ENCODE measurements at regions not wholly inside any gene's neighbourhood (a gene's known extent, or its start where the extent isn't known, plus 50 kb on each side); places are given as distances from the start of the nearest gene placed in this dataset.

GRCh38 chr10:78200686-78201085 is 167.0 kb downstream of the RPS24 start:
- ATAC-seq (no peak), DNase-seq (no peak)
- Histone ChIP-seq H3K27ac (no peak overlapping the region), H3K9me3 (no peaks in the 10 kb centered on the region), H3K4me1 (no peaks in the 10 kb centered on the region), H3K4me3 (no peak overlapping the region), H3K27me3 (no peaks in the 10 kb centered on the region), H3K36me3 (no peaks in the 10 kb centered on the region)
- intact Hi-C loops (cut with DNase I; ENCODE audit: low total_unique reads) = no loop called here
- no peak for TF ChIP-seq POLR2A (IDR thresholded peaks at IDR 0.05)
- TF ChIP-seq, protein P1, sequence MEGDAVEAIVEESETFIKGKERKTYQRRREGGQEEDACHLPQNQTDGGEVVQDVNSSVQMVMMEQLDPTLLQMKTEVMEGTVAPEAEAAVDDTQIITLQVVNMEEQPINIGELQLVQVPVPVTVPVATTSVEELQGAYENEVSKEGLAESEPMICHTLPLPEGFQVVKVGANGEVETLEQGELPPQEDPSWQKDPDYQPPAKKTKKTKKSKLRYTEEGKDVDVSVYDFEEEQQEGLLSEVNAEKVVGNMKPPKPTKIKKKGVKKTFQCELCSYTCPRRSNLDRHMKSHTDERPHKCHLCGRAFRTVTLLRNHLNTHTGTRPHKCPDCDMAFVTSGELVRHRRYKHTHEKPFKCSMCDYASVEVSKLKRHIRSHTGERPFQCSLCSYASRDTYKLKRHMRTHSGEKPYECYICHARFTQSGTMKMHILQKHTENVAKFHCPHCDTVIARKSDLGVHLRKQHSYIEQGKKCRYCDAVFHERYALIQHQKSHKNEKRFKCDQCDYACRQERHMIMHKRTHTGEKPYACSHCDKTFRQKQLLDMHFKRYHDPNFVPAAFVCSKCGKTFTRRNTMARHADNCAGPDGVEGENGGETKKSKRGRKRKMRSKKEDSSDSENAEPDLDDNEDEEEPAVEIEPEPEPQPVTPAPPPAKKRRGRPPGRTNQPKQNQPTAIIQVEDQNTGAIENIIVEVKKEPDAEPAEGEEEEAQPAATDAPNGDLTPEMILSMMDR (IDR thresholded peaks at IDR 0.05 in 4 of 5, conservative IDR thresholded peaks at IDR 0.05 in 1 of 5) = no peak
- in situ Hi-C loops (cut with MboI; ENCODE audit: low sequenced_read_pairs in 4 of 4) = loop anchor here in 1 of 4 donors (25.0 kb wide), 1 partner anchor 462 kb away; no protein-coding TSS in a partner anchor

DNA sequence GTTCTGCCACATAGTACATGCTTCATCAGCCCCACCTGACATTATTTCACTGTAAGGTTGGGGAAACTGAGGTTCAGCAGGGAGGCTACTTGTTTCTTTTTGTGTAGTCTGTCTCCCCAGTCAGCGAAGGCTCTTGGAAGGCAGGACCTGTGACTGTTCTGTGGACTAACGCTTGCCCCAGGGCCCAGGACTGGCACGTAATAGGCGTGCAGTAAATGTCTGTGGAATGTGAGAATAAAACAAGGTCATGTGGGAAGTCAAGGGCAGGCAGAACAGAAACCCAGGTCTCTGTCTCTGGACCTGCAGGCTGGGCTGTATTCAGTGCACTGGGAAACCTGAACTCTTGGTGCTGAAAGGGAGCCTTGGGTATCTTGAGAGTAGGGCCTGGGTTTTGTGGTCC is 168.7 kb downstream of the RPS24 start:
- no peak for DNase-seq
- in situ Hi-C loops (cut with MboI; ENCODE audit: low sequenced_read_pairs in 4 of 4) (loop anchor here in 1 of 4 donors (25.0 kb wide), 1 partner anchor 460 kb away; no protein-coding TSS in a partner anchor), intact Hi-C loops (cut with DNase I; ENCODE audit: low total_unique reads) (no loop called here)

DNA sequence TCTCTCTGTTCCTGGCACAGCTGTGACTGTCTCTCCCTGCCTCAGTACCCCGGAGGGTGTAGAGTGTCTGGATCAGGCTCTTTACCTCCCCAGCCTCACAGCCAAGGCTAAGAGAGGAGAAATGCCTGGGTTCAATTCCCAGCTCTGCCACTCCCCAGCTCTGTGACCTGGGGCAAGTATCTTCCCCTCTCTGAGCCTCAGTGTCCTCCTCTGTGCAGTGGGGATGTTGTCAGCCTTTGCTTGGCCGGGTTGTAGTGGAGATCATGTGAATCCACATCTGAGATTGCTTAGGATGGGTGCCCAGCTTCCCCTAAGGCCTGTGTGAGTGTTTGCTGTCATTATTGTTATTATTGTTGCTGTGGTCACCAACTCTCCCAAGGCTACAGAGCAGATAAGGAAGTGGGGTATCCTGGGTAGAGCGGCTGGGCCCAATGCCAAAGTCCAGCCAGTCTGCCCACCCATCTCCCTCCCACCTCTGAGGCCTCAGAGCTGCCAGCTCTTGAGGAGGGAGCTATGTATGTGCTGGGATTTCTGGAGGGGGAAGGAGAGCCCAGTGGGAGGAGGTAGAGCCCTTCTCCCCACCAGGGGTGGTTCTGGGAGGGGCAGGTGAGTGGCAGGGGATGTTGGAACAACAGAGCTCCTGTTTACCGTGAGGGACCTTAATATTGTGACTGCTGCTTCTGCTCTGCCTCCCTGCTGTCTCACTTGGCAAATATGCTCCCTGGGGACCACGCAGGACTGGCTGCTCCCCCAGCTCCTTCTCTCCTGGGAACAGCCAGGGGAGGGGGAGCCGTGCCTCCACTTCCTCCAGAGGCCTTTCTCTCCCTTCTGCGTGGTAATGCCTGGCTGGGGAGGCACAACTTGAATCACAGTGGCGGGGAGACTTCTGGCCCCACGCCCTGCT is 170.5 kb downstream of the RPS24 start:
- intact Hi-C loops (cut with DNase I; ENCODE audit: low total_unique reads) = no loop called here

More for the DNA sequence above, 168.7 kb downstream of the RPS24 start:
- Histone ChIP-seq H3K27me3 (no peaks in the 10 kb centered on the region), H3K36me3 (no peaks in the 10 kb centered on the region), H3K9me3 (no peaks in the 10 kb centered on the region), H3K27ac (no peak overlapping the region), H3K4me3 (no peak overlapping the region), H3K4me1 (no peaks in the 10 kb centered on the region)
- no peak for ATAC-seq
- no peak for TF ChIP-seq POLR2A (IDR thresholded peaks at IDR 0.05)
- TF ChIP-seq, protein P1 (IDR thresholded peaks at IDR 0.05 in 4 of 5, conservative IDR thresholded peaks at IDR 0.05 in 1 of 5) = no peak

GRCh38 chr10:78205457-78206016 is 171.9 kb downstream of the RPS24 start:
- intact Hi-C loops (cut with DNase I; ENCODE audit: low total_unique reads) = no loop called here
- no peaks in the 10 kb centered on the region for H3K36me3 ChIP-seq
- no peak overlapping the region for H3K4me3 ChIP-seq
- no peaks in the 10 kb centered on the region for H3K27me3 ChIP-seq
- no peak overlapping the region for H3K27ac ChIP-seq
- in situ Hi-C loops (cut with MboI; ENCODE audit: low sequenced_read_pairs in 4 of 4) = loop anchor here in 1 of 4 donors (25.0 kb wide), 1 partner anchor 457 kb away; no protein-coding TSS in a partner anchor
- DNase-seq (no peak), ATAC-seq (no peak)
- TF ChIP-seq POLR2A (IDR thresholded peaks at IDR 0.05) = no peak
- TF ChIP-seq, protein P1 (IDR thresholded peaks at IDR 0.05 in 4 of 5, conservative IDR thresholded peaks at IDR 0.05 in 1 of 5) = no peak
- H3K9me3 ChIP-seq = no peaks in the 10 kb centered on the region
- no peaks in the 10 kb centered on the region for H3K4me1 ChIP-seq

More for the DNA sequence above, 170.5 kb downstream of the RPS24 start:
- Histone ChIP-seq H3K9me3 (no peaks in the 10 kb centered on the region), H3K27ac (no peak overlapping the region), H3K27me3 (no peaks in the 10 kb centered on the region), H3K4me3 (no peak overlapping the region), H3K36me3 (no peaks in the 10 kb centered on the region), H3K4me1 (no peaks in the 10 kb centered on the region)
- no peak for ATAC-seq
- TF ChIP-seq POLR2A (IDR thresholded peaks at IDR 0.05) = no peak
- TF ChIP-seq, protein P1 (IDR thresholded peaks at IDR 0.05 in 4 of 5, conservative IDR thresholded peaks at IDR 0.05 in 1 of 5) = no peak
- DNase-seq = no peak
- in situ Hi-C loops (cut with MboI; ENCODE audit: low sequenced_read_pairs in 4 of 4) = loop anchor here in 1 of 4 donors (25.0 kb wide), 1 partner anchor 458 kb away; no protein-coding TSS in a partner anchor

All from gastrocnemius medialis (tissue), 4 donors.